GM21528 (cell line): ENCODE measurements at regions not wholly inside any gene's neighbourhood (a gene's known extent, or its start where the extent isn't known, plus 50 kb on each side); places are given as distances from the start of the nearest gene placed in this dataset.

Source experiments
- ATAC-seq: cut with Tn5 transposase; IDR thresholded peaks from one replicate; pipeline ENCODE4 v1.9.1; 2021; ENCODE audit warnings: mild to moderate bottlenecking, moderate library complexity; ENCODE audit not compliant: unreplicated experiment, low FRiP score

DNA sequence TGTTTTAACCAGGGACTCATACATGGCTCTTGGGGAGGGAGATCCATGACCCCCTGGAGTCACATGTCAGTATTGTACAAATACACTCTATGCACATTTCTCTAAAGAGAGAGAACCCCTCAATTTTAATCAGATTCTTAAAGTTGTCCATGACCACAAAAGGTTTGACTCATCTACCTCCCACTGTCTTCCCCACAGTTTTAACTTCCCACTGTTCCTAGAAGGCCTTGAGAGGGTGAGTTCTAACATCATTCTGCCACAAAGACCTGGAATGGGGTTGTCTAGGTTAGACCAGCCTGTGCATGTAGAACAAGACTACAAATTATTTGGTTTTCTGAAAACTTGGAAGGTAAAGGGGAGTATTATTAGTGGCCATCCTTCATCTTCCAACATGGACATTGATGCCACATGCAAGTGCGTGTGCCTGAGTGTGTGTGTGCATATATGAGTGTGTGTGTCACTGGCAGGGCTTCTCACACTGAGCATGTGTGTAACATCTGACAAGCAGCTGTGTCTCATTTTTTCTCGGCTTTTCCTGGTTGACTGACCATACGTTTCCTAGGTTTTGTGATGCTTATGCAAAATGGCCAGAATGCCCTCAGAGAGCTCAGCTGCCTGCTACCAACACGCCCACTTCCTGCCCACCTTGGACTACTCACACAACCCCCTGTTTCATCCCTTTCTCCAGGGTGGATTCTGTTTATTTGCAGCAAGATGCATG lies 94.6 kb upstream of the LGALSL start:
- ATAC-seq, result peak; percentile 52

DNA sequence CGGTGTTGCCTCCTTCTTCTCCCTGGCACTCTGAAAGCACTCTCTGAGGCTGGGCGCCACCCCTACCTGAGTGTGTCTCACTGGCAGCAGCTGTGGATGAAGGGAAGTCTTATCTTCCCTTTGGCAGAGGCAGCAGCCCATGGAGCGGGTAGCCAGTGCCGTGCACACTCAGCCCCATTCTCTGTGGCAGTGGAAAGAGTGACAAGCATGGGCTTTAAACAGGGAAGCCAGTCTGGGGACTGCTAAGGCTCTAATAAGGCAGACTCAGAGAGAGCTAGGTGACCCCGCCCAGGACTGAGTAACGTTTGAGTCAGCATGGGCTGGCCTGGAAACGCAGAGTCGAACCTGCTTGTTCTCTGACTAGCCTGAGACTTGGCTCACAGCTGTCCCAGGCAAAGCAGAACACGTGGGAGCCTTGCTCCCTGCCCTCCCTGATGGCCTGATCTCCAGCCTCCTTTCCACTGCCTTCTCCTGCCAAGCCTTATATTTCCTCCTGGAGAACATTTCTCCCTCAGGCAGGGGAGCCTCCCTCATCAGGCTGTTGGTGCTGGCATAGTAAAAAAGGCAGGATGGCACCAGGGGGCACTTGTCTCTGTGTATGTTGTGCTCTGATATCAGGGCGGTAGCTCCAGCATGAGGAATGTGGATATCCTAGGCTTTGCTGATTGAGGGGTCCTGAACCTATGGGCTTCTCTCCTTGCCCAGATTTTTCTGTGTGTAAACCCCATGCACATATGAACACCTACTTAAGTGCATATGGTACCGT lies 93.9 kb upstream of the LGALSL start:
- peak; percentile 73 for ATAC-seq

- ATAC-seq, result no peak
Measured at GRCh38 chr2:64361151-64361938, 92.6 kb upstream of the LGALSL start.

GRCh38 chr2:64362562-64363026 lies 91.4 kb upstream of the LGALSL start:
- no peak for ATAC-seq

DNA sequence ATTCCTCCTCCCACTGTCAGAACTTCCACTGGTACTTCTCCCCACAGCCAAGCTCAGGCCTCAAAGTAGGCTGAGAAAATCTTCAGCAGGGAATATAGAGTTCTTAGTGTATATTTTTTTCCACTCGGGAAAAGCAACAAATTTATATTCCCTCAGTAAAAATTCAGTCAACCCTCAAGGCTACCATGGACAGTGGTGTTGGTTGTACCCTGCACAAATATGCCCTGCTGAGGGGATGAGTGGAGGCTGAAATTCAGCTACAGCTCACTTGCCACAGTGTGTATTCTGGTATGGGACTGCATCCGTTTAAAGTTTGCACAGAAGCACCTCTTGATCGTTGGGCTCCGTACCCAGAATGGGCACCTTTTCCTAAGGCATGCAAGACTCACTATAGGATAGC lies 90.8 kb upstream of the LGALSL start:
- no peak for ATAC-seq

DNA sequence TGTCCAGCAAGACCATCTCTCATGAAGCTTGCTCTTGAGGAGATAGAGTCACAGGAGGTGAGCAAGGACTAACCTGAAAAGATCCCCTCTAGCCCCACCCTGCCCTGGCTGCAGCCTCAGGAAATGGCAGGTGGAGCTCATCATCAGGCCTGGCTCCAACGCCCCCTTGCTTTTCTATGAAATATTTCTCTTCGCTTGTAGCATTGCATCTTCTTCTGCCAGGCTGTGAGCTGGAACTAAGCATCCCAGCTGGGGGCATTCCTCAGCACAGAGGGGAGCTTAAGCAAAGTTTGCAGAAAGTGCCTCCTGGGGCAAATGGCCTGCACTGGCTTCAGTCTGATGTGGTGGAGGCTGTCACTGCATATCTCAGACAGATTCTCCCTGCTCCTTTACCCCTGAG lies 90.1 kb upstream of the LGALSL start:
- no peak for ATAC-seq

DNA sequence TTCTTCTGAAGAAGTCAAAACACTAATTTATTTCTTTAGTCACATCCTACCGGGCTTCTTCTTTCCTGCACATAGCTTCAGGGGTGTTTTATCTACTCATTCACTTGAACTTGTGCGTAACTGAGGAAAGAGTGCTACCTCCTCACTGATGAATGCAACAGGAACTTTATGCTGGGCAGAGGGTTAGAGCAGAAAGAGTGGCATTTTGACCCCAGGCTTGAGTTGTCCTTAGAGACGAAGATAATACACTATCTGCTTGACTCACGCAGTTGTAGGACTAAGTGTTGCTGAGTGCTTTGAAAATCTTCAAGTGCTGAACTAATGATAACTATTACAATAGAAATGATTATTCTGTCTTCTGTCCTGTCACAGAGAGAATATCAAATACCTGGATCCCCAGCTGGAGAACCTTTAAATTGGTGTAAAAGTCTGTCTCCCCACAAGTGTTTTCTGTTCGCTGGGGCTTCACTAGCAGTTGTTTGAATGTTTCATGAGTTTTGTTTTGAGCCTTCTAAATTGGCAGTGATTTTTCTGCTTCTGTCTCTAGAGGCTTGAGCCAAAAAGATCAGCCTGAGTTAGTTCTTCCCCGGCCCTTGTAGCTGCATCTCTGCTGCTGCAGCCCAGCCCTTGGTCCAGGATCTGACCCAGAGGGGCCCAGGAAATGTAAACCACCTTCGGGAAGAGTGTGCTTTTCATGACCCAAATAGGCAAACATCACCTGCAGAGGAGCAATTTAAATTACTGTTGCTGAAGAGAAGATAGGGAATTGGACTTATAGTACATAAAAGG lies 86.3 kb upstream of the LGALSL start:
- ATAC-seq, result no peak

DNA sequence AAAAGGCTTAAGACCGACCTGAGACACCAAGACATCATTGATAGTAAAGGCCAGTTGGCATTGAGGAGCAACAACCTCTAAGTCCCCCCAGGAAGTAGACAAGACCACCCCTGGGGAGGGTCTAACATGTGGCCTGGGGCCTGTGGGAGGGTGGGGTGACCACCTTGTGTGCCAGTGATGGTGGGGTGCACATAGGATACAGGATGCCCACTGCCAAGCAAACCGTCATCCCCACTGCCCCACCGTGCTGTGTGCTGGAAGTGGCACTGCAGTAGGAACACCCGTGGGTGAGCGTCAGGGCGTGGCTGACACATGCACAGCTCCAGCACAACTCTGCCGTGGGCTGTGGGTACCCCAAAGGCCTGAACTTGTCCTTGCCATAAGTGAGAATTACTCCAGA lies 84.3 kb upstream of the LGALSL start:
- ATAC-seq, result no peak

GRCh38 chr2:64371727-64372126 lies 82.2 kb upstream of the LGALSL start:
- ATAC-seq, result no peak

DNA sequence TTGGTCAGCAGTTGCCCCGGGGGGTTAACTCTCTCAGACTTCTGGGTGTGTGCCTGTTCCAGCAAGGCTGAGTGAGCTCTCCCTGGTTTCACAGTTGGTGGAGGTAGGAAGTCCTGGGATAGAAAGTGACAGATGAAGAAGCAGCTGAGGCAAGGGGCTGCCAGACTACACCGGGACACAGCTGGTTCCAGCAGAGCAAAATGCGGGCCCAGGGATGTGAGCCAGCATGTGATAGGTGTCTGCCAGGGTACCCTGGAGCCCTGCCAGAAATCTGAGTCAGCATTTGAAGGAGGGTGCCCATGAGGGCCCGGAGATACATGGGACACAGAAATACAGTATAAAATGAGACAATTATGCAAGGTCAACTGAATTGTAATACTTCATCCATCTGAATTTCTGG lies 79.3 kb upstream of the LGALSL start:
- ATAC-seq, result no peak

GRCh38 chr2:64376926-64377325 lies 77.0 kb upstream of the LGALSL start:
- ATAC-seq, result no peak

DNA sequence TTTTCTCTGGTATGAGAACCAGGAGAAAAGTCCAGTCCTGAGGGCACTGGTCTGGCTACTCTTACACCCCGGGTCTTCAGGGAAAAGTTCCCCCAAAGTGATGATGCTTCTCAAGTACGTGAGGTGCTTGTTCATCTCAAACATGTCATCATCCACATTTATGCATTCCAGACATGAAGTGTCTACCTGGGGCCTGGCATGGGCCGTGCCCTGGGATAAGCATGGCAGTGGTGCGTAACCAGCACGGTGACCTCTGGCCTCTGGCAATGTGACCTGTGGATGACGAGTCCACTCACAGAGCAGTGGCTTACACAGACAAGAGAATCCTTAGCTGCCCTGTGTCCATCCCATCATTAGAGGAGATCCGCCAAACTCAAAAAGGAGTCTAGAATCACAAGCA lies 74.8 kb upstream of the LGALSL start:
- no peak for ATAC-seq

DNA sequence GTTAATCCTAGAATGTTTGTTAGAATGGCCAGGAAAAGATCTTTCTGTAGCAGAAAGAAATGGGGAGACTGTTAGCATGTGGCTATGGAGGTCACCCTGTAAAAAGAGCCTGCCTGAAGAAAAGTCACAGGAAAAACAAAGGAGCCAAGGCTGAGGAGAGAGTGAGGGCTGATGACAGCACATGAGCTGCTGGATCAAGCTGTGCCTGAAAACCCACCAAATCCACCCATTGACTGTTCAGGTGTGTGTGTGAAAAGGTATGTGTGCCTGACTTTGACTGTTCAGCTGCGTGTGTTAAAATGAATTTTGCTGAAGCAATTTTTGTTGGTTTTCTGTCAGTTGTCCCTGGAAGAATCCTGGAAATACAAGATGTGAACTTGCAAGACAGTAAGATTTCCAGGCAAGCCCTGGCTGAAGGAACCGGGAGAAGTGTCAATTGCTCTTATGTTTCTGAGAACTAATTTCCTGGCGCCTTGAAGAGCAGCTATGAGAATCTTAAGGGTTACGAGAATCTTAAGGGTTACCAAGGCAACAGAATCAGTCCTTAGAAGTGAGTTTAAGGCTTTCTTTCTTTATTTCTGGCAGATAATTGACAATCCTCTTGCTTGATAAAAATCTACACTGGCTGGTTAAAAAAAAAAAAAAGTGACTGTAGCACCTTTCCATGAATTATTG lies 73.0 kb upstream of the LGALSL start:
- no peak for ATAC-seq

DNA sequence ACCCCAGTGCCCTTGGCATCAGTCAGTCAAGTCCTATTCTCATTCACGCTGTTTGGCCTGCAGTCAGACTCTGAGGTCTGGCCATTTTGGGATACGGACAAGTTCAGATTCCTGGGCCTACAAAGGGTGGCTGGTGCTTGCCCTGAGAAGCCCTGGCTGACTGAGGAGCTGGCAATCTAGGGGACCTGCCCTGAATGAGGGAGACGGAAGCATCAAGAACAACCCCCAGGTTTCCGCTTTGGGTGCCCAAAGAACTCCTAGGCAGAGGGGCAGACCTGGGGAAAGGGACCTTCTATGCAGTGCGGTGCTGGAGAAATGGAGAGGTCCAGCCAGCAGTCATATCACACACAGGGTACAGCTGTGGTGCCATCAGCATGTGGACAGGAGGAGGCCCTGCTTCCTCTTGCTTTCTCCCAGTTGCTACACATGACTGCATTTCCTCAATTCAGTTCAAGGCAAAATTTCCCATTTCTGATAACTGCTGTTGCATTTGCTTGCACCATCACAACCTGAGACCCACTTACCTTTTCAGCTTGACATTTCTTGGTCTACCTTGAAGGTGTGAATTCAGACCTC lies 70.9 kb upstream of the LGALSL start:
- ATAC-seq, result no peak

- ATAC-seq, result no peak
Measured at GRCh38 chr2:64383881-64384280, 70.1 kb upstream of the LGALSL start.

DNA sequence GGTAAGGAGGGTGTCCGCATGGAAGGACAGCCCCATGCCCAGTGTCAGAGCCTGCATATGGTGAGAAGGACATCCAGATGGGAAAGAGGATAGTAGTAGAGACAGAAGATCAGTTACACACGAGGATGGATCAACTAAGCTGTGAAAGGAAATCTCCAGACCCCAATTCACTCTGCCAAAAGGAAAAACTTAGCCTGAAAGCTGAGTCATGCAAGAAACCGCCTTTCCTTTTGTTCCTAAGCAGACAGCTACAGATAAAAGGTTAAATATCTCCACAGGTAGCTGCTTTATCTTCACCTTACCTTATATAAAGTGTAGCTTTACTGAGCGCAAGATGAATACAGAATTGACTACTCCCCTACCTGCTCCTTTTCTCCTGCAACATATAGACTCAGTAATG lies 67.3 kb upstream of the LGALSL start:
- ATAC-seq, result no peak

- ATAC-seq, result no peak
Measured at GRCh38 chr2:64390586-64390985, 63.4 kb upstream of the LGALSL start.

GRCh38 chr2:64391424-64391823 lies 62.5 kb upstream of the LGALSL start:
- ATAC-seq, result no peak

- ATAC-seq, result no peak
Measured at GRCh38 chr2:64391940-64392339, 62.0 kb upstream of the LGALSL start.

DNA sequence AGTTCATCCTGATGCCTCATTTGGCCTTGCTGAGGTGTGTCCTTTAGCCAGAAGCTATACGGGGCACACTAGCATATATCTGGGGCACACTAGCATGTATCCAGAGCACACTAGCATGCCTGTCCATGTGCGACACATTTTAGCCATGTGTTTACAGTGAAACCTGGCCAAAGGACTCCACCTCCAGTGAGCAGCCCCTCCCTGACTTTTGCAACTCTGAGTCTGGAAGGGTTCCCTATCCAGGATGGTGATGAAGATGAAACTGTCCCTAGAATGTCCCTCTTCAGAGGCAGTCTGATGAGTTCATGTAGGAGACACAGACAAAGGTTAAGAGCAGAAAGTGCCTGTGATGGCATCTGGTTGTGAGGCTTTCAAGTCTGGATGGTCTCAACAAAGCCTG lies 61.4 kb upstream of the LGALSL start:
- no peak for ATAC-seq
